MG63 (cell line): ENCODE measurements at regions not wholly inside any gene's neighbourhood (a gene's known extent, or its start where the extent isn't known, plus 50 kb on each side); places are given as distances from the start of the nearest gene placed in this dataset.

Source experiments
- DNase-seq: peaks from one replicate; pipeline ENCODE4 v3.0.0-alpha.2; 2020
- H3K27me3 ChIP-seq: fragments of 250-450 bp; sonication (Bioruptor Pico); 2 replicates; pipeline ENCODE4 v1.5.1; 2020; ENCODE audit warnings: mild to moderate bottlenecking, moderate library complexity
- H3K36me3 ChIP-seq: fragments of 250-450 bp; sonication (Bioruptor Pico); 2 replicates; pipeline ENCODE4 v1.5.1; 2020; ENCODE audit warnings: mild to moderate bottlenecking, moderate library complexity
- H3K4me3 ChIP-seq: fragments of 250-450 bp; sonication (Bioruptor Pico); 2 replicates; pipeline ENCODE4 v1.5.1; 2020; ENCODE audit warnings: mild to moderate bottlenecking, moderate library complexity
- H3K9me3 ChIP-seq: fragments of 250-450 bp; sonication (Bioruptor Pico); 2 replicates; pipeline ENCODE4 v1.5.1; 2020; ENCODE audit warnings: mild to moderate bottlenecking, moderate library complexity

DNA sequence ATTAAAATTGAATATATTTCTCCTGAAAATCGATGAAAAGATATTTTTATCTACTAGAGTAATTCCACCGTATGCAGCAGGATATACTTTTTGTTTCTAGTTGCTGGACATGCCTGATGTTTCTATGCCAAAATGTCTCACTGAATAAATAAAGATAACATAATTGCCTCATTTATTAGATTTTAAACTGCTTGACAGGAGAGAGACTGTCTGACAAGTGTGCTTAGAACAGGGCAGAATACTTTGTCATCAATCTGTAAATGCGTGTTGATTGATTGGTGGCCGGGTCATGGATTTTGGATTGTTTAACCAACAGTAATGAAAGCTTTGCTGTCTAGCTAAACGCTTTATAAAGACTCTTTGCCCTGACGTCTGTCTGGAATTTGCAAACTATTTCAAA is 339.0 kb downstream of the CHRM3 start:
- no peak for DNase-seq
- Histone ChIP-seq H3K9me3 (no peaks in the 10 kb centered on the region), H3K4me3 (no peak overlapping the region), H3K27me3 (peaks cover 6% of the 10 kb centered on the region), H3K36me3 (no peaks in the 10 kb centered on the region)

DNA sequence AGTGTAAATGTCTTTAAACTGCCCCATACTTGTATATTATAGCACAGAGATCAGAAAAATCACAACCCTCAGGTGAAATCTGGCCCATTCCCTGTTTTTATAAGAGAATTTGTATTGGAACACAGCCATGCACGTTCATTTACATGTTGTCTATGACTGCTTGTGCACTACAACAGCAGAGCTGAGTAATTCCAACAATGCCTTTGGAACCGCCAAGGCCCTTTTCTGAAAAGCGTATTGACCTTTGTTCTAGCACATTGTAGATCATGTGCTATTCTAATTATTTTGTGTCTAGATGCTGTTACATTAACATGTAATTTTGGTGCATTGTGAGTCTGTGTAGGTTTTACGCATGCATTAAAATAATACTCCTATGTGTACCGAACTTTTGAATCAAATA is 339.6 kb downstream of the CHRM3 start:
- Histone ChIP-seq H3K36me3 (no peaks in the 10 kb centered on the region), H3K9me3 (no peaks in the 10 kb centered on the region), H3K4me3 (no peak overlapping the region), H3K27me3 (peaks cover 6% of the 10 kb centered on the region)
- no peak for DNase-seq

DNA sequence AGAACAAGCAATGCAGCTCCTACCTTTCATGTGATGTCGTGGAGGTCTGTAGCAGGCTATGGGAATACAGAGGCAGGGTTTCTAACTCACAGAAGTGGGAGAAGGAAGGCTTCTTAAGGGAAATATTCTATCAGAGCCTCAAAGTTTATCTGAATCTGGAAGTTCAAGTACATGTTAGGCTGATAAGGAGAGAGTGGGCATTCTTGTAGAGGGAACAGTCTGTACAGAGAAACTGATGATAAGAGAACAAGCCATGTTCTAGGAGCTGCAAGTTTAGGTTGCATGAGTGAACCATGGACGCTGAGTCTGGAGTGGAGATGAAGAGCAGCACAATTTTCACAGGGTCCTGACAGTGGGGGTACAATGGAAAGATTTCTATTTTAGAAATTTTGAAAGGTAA is 344.0 kb downstream of the CHRM3 start:
- H3K9me3 ChIP-seq, result no peaks in the 10 kb centered on the region
- no peak overlapping the region for H3K4me3 ChIP-seq
- H3K27me3 ChIP-seq, result peaks cover 6% of the 10 kb centered on the region
- no peak for DNase-seq
- H3K36me3 ChIP-seq, result no peaks in the 10 kb centered on the region

DNA sequence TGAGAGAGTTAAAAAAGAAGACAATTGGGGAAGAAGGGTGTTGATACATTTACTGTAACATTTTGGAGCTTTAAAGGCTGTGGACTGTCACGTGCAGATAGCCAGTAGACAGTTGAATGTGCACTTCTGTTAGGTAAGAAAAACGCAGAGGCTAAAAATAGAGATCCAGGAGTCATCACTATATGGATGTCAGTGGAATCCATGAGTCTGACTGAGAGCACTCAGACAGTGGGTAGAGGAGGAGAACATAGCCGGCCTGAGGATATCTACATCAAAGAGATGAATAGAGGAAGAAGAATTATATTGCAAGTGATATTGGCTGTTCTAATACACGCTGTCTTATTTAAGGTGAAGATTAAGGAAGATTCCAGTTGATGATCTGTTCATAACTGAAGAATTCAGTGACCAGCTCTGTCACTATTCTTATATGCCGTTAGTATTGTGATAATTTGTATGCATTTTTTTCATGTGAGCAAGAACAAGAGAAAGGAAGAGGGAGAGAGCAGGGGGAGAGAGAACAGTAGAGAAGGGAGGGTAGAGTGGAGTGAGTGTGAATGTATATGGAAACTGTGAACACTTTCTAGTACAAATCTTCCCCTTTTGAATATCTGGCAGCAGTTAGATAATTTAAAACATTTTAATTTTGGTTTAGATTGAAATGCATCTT is 344.8 kb downstream of the CHRM3 start:
- H3K27me3 ChIP-seq, result peaks cover 6% of the 10 kb centered on the region

DNA sequence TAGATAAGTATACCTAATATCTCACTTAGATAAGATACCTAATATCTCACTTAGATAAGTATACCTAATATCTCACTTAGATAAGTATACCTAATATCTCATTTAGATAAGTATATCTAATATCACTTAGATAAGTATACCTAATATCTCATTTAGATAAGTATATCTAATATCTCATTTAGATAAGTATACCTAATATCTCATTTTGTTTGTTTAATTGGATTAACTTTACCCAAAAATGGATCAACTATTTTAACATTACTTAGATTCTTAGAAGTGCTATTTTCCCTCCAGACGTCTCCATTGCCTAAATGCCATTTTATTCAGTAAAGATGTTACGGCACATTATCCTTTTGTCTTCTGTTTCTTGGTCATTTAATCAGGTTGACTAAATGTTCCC is 346.4 kb downstream of the CHRM3 start:
- Histone ChIP-seq H3K36me3 (no peaks in the 10 kb centered on the region), H3K9me3 (no peaks in the 10 kb centered on the region), H3K4me3 (no peak overlapping the region), H3K27me3 (peaks cover 6% of the 10 kb centered on the region)
- no peak for DNase-seq

More for the DNA sequence above, 344.8 kb downstream of the CHRM3 start:
- no peaks in the 10 kb centered on the region for H3K36me3 ChIP-seq
- H3K9me3 ChIP-seq, result no peaks in the 10 kb centered on the region
- DNase-seq, result no peak
- H3K4me3 ChIP-seq, result no peak overlapping the region

DNA sequence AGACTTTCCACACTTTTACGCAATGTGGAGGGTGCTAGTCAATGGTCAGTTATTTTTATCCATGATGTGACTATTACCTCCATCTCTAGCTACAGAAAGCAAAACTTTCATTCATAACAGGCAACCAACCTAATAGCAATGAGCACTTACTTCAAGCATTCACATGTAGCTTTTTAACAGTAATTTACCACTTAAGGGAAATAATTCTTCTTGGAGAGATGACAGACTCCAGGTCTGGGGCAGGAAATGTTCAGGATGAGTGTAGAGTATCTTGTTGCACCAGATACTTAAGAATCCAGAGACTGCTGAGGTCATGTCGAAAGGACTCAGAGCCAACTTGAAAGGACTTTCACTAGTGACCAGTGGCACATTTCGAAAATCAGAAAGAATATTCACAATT is 347.6 kb downstream of the CHRM3 start:
- no peak for DNase-seq
- Histone ChIP-seq H3K27me3 (no peaks in the 10 kb centered on the region; the same call in 1 of the 2 replicates), H3K36me3 (no peaks in the 10 kb centered on the region), H3K4me3 (no peak overlapping the region), H3K9me3 (no peaks in the 10 kb centered on the region)

DNA sequence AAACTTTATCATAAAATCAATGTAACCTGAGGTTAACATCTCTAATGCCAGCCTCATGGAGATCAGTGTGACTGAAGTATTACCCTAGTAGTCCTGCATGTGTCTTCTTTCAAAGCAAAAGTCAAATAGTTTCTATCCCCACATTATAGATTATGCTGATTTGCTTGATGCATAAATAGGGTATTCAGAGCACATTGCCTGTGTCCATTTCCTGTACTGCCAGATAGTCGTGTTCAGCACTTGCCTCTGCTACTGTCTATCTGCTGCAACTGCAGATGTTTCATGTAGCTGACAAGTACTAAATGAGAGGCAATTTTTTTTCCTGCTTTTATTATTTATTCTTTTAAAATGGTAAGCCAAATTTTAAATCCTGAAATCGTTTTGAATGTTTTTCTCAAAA is 348.7 kb downstream of the CHRM3 start:
- H3K4me3 ChIP-seq, result no peak overlapping the region
- DNase-seq, result no peak
- no peaks in the 10 kb centered on the region; the same call in 1 of the 2 replicates for H3K27me3 ChIP-seq
- H3K36me3 ChIP-seq, result no peaks in the 10 kb centered on the region
- no peaks in the 10 kb centered on the region for H3K9me3 ChIP-seq

DNA sequence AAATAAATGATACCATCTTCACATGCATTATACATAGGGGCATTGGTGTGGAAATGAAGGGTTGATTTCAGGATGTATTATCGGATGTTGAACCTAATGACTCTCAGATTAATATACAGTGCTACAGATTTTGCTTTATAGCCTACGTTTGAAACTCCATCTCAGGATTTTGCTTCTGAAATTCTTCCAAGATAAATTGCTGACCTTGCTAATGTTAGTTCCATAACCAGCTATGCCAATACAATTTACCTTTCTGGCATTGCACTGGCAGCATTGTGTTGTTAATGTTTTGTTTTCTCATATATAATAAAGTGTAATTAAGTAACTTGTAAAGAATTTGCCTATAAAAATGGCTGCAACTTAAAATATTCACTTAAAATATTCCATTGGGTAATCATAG is 350.1 kb downstream of the CHRM3 start:
- H3K9me3 ChIP-seq, result no peaks in the 10 kb centered on the region
- no peaks in the 10 kb centered on the region; the same call in 1 of the 2 replicates for H3K27me3 ChIP-seq
- H3K36me3 ChIP-seq, result no peaks in the 10 kb centered on the region
- no peak for DNase-seq
- H3K4me3 ChIP-seq, result no peak overlapping the region

DNA sequence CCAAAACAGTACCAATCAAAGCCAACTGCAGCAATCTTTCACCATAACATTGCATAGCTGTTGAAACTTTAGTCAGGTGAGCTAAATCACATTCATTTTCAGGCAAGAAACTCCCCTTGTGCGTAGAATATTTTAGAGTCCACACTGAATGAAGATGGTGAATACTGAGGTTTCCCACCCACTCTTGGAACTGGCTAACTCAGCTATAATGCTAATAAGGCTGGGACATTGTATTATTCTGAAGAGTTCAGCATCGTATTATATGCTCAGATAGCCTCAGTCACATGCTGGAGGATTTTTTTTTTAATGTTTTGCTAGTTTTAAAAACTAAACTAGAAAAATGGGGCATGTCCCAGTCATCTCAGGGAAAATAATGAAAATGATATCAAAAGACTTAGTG is 352.3 kb upstream of the FMN2 start:
- Histone ChIP-seq H3K9me3 (no peaks in the 10 kb centered on the region), H3K27me3 (no peaks in the 10 kb centered on the region; the same call in 1 of the 2 replicates), H3K36me3 (no peaks in the 10 kb centered on the region), H3K4me3 (no peak overlapping the region)
- no peak for DNase-seq

DNA sequence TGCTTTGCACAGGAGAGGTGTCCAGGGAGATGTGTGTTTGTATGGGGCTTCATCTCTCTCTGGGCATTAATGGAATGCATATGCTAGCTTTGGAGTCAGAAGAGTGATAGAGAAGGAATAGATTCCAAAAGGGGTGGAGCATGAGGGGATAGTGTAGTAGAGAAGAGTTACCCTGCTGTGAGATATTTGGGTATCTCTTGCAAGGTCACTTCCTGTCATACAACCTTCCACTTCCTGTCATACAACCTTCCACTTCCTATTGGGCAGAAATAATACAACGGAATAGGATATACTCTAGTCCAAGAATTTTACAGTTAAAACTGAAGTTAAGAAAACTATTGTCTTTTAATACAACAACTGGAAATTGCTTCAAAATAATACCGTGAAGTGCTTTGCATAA is 351.8 kb upstream of the FMN2 start:
- no peak overlapping the region for H3K4me3 ChIP-seq
- no peaks in the 10 kb centered on the region for H3K9me3 ChIP-seq
- H3K27me3 ChIP-seq, result no peaks in the 10 kb centered on the region; the same call in 1 of the 2 replicates
- DNase-seq, result no peak
- no peaks in the 10 kb centered on the region for H3K36me3 ChIP-seq

DNA sequence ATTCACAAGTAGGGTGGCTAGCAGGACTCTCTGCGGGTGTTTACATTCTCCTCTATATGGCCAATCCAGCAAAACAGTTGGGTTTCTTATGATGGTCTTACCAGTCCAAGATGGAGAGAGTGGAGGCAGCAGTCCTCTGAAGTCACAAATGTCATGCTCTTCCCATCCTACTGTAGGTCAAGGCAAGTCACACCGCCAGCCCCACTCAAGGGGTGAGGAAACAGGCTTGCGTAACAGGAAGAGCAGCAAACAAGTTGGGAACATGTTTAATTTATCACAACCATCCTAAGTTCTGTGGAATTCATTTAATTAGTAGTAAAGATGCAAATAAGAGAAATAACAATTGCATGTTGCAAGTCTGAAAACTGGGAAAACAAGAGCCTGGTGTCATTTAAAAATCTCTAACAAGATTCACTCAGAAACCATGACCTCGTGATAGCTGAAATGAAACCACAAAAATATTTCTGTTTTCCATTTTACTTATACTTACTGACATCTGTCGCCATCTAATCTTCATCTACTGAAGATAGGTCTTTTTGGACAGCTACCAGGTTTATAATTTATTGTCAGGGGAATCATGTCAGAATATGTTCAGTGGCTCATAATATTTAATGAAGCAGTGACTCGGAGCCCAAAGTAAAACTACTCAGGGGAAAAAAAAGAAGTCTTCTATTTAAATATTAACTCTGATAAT is 349.1 kb upstream of the FMN2 start:
- H3K9me3 ChIP-seq, result no peaks in the 10 kb centered on the region
- H3K4me3 ChIP-seq, result no peak overlapping the region
- H3K27me3 ChIP-seq, result no peaks in the 10 kb centered on the region
- H3K36me3 ChIP-seq, result no peaks in the 10 kb centered on the region
- no peak for DNase-seq

DNA sequence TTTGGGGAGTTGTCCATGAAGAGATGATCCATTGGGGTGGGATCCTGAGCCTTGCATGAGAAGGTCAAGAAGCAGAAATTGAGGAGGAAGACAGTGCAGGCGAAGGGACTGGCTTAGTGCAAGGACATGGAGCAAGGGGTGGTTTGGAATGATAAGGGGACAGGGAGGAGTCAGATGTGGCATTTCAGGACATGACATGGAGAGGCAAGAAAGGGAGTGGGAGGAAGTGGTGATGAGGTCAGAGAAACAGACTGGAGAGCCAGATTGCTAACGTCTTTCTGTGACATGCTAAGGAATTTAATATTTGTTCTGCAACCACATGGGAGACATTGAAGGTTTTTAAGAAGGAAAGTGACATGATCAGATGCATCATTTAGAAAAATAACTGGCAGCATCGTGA is 346.8 kb upstream of the FMN2 start:
- Histone ChIP-seq H3K36me3 (no peaks in the 10 kb centered on the region), H3K4me3 (no peak overlapping the region), H3K9me3 (no peaks in the 10 kb centered on the region), H3K27me3 (no peaks in the 10 kb centered on the region)
- DNase-seq, result no peak

DNA sequence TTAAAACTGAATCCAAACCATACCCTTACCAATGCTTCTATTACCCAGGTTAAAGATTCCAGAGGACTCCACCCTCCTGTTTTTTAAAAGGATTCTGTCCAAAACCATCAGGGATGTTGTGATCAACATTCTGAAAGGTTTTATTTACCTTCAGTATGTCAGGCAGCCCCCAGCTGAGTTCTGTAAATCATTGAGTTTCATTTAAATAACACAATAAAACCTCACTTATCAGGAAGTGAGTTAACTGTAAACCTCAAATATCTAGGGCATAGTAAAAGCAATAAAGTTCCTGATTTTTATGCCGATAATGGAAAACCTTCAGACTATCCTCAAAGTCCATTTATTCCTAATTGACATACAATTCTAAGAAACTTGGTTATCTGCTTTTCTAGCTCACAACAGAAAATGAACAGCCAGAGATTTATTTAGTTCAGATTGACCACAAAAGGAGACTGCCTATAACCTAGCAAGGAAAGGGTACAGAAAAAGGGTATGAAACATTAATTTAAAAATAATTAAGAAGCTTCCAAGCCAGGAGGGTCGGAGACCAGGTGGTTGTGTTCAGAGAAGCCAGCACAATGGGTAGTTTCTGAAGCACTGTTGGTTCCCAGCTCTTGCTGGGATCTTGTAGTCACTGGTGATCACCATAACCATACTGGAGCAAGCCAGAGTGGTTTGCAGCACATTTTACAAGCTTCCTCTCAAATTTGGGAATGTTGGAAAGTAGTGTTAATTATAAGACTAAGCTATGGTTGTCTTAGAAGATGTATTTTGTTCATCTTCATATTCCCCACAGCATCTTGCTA is 336.4 kb upstream of the FMN2 start:
- no peak for DNase-seq
- H3K9me3 ChIP-seq, result no peaks in the 10 kb centered on the region
- peaks cover 4% of the 10 kb centered on the region; the same call in 1 of the 2 replicates for H3K27me3 ChIP-seq
- H3K36me3 ChIP-seq, result no peaks in the 10 kb centered on the region
- H3K4me3 ChIP-seq, result no peak overlapping the region

DNA sequence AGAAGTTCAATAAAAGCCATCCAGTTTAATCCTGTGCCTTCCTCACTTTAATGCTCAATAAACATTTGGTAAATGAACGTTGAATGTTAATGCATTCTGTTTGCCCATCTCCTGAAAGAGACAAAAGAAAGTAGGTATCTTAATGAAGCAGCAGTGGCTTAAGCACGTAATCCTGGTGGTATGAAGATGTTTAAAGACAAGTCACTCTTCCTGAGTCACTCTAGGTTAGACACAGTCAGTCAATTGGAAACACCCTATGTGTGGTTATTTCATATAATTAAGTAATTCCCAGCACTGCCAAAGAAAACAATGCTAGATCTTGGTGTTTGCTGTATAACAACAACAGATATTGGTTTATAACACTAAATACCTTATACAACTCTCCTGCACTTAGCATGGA is 334.0 kb upstream of the FMN2 start:
- Histone ChIP-seq H3K9me3 (no peaks in the 10 kb centered on the region), H3K4me3 (no peak overlapping the region), H3K27me3 (peaks cover 4% of the 10 kb centered on the region; the same call in 1 of the 2 replicates), H3K36me3 (no peaks in the 10 kb centered on the region)
- DNase-seq, result no peak

DNA sequence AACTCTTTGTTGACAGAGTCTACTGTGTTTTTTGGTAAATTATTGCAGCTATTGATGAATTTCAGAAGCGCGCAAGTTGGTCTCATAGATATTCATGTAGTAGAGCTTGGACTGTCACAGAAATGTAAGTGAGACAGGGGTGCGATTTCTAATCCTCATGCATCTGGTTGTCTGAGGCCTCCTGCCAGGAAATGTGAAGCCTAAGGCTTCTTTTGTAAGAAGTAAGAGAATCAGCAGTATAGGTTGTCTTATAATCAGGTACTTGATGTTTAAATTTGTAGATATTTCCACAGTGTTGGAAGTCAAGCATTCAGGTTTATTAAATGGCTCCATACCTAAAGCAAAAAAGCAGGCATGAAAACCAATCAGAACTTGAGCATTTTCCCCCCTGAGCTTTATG is 332.9 kb upstream of the FMN2 start:
- DNase-seq, result no peak
- no peaks in the 10 kb centered on the region for H3K36me3 ChIP-seq
- peaks cover 4% of the 10 kb centered on the region; the same call in 1 of the 2 replicates for H3K27me3 ChIP-seq
- no peaks in the 10 kb centered on the region for H3K9me3 ChIP-seq
- no peak overlapping the region for H3K4me3 ChIP-seq

DNA sequence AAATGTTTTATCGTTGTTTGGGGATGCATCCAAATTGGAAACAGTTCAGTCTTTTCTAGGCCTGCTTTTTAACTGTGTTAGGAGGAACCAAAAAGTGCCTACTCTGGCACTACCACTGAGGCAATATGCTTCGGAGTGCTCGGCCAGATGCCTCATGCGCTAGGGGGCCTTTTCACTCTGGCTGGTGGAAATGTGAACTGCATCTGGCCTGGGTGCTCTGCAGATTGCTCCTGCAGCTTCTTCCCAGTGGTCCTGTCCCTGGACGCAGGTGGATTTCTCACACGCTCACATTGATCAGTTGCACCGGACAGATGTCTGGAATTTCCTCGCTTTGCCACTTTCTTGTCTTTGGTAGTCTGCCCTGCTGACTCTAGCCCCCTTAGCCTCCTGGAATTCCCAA is 330.2 kb upstream of the FMN2 start:
- H3K36me3 ChIP-seq, result no peaks in the 10 kb centered on the region
- H3K9me3 ChIP-seq, result no peaks in the 10 kb centered on the region
- H3K4me3 ChIP-seq, result no peak overlapping the region
- no peak for DNase-seq
- peaks cover 4% of the 10 kb centered on the region; the same call in 1 of the 2 replicates for H3K27me3 ChIP-seq

DNA sequence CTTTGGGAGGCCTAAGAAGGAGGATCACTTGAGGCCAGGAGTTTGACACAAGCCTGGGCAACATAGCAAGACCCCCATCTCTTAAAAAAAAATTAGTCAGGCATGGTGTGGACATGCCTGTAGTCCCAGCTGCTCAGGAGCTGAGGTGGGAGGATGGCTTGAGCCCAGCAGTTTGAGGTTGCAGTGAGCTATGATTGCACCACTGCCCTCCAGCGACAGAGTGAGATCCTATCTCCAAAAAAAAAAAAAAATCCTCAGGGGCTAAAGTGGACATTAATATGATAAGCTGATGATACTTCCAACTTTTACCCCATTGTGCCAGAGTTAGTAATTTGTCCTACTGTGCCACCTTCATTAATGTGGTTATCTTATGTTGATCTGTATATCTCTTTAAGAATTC is 327.8 kb upstream of the FMN2 start:
- Histone ChIP-seq H3K36me3 (no peaks in the 10 kb centered on the region), H3K4me3 (no peak overlapping the region)
- no peak for DNase-seq

More for the DNA sequence above, 327.8 kb upstream of the FMN2 start:
- no peaks in the 10 kb centered on the region for H3K9me3 ChIP-seq
- H3K27me3 ChIP-seq, result no peaks in the 10 kb centered on the region
